ENCODE measurements at regions not wholly inside any gene's neighbourhood (a gene's known extent, or its start where the extent isn't known, plus 50 kb on each side); places are given as distances from the start of the nearest gene placed in this dataset.

- Mint-ChIP-seq H3K4me1 (peaks cover 11% of the 10 kb centered on the region), H3K27me3 (ENCODE audit: low read depth in 3 of 3) (peaks cover 1 to 2% (median 2%) of the 10 kb centered on the region in 3 donors), H3K4me3 (no peak overlapping the region), H3K9me3 (peaks cover 0 to 3% (median 0%) of the 10 kb centered on the region in 7 donors), H3K27ac (no peak overlapping the region), H3K36me3 (peaks cover 0 to 4% of the 10 kb centered on the region in 2 donors)
- intact Hi-C loops (cut with micrococcal nuclease): no loop called here
- Histone ChIP-seq H3K9ac (ENCODE audit: insufficient read depth, low read length, poor library complexity, severe bottlenecking) (no peak overlapping the region), H3K9me3 (replicated peaks in 1 of 2; ENCODE audit: control insufficient read depth in 1 of 2, insufficient read depth in 1 of 2, low read length in 2 of 2) (no peaks in the 10 kb centered on the region), H3K4me3 (replicated peaks in 1 of 3; ENCODE audit: low read depth in 2 of 3, low read length in 3 of 3) (no peak overlapping the region), H3K27me3 (ENCODE audit: control insufficient read depth in 2 of 2, insufficient read depth in 2 of 2, low read length in 2 of 2) (no peaks in the 10 kb centered on the region), H3K27ac (ENCODE audit: low read depth in 1 of 2, low read length in 2 of 2) (no peak overlapping the region), H3K4me1 (ENCODE audit: control insufficient read depth in 1 of 2, insufficient read depth in 2 of 2, low read length in 2 of 2) (peaks cover 0 to 3% of the 10 kb centered on the region in 2 donors), H4K20me1 (ENCODE audit: insufficient read depth, low read length) (no peaks in the 10 kb centered on the region), H2AFZ (ENCODE audit: insufficient read depth, low read depth, low read length, poor library complexity, severe bottlenecking) (no peak overlapping the region), H3K79me2 (ENCODE audit: insufficient read depth, low read length) (no peaks in the 10 kb centered on the region), H3K36me3 (replicated peaks in 1 of 2; ENCODE audit: control insufficient read depth in 1 of 2, insufficient read depth in 2 of 2, low read length in 2 of 2) (no peaks in the 10 kb centered on the region), H3K4me2 (replicated peaks; ENCODE audit: extremely low read depth, low read length, poor library complexity, severe bottlenecking) (no peak overlapping the region)
- DNase-seq: no peak
- no peak for TF ChIP-seq CTCF (IDR thresholded peaks at IDR 0.05)
- WGBS (ENCODE audit: insufficient coverage): 100% methylated on average over 2 of the region's 8 CpGs
These were observed 217.9 kb upstream of the THBS1 start for GRCh38 chr15:39362821-39363561.

GRCh38 chr15:39363761-39364586 is 216.9 kb upstream of the THBS1 start:
- DNase-seq: no peak
- no peak overlapping the region for H3K27ac ChIP-seq (ENCODE audit: low read depth in 1 of 2, low read length in 2 of 2)
- peaks cover 6% of the 10 kb centered on the region for H3K4me1 Mint-ChIP-seq
- no peak overlapping the region for H3K4me2 ChIP-seq (replicated peaks; ENCODE audit: extremely low read depth, low read length, poor library complexity, severe bottlenecking)
- no peaks in the 10 kb centered on the region for H3K4me1 ChIP-seq (ENCODE audit: control insufficient read depth in 1 of 2, insufficient read depth in 2 of 2, low read length in 2 of 2)
- H3K9me3 Mint-ChIP-seq: peaks cover 0 to 3% (median 2%) of the 10 kb centered on the region in 7 donors
- no peaks in the 10 kb centered on the region for H3K79me2 ChIP-seq (ENCODE audit: insufficient read depth, low read length)
- peaks cover 1 to 2% (median 2%) of the 10 kb centered on the region in 3 donors for H3K27me3 Mint-ChIP-seq (ENCODE audit: low read depth in 3 of 3)
- H3K36me3 ChIP-seq (replicated peaks in 1 of 2; ENCODE audit: control insufficient read depth in 1 of 2, insufficient read depth in 2 of 2, low read length in 2 of 2): no peaks in the 10 kb centered on the region
- no peak for TF ChIP-seq CTCF (IDR thresholded peaks at IDR 0.05)
- H3K4me3 ChIP-seq (replicated peaks in 1 of 3; ENCODE audit: low read depth in 2 of 3, low read length in 3 of 3): no peak overlapping the region
- no peak overlapping the region for H3K9ac ChIP-seq (ENCODE audit: insufficient read depth, low read length, poor library complexity, severe bottlenecking)
- no peak overlapping the region for H2AFZ ChIP-seq (ENCODE audit: insufficient read depth, low read depth, low read length, poor library complexity, severe bottlenecking)
- H3K9me3 ChIP-seq (replicated peaks in 1 of 2; ENCODE audit: control insufficient read depth in 1 of 2, insufficient read depth in 1 of 2, low read length in 2 of 2): peaks cover under 1 to 4% of the 10 kb centered on the region in 2 donors
- 100% methylated on average over 3 of the region's 5 CpGs for WGBS (ENCODE audit: insufficient coverage)
- no peaks in the 10 kb centered on the region for H3K27me3 ChIP-seq (ENCODE audit: control insufficient read depth in 2 of 2, insufficient read depth in 2 of 2, low read length in 2 of 2)
- intact Hi-C loops (cut with micrococcal nuclease): no loop called here
- H4K20me1 ChIP-seq (ENCODE audit: insufficient read depth, low read length): no peaks in the 10 kb centered on the region
- peaks cover 4% of the 10 kb centered on the region in 2 donors for H3K36me3 Mint-ChIP-seq
- H3K27ac Mint-ChIP-seq: no peak overlapping the region
- no peak overlapping the region for H3K4me3 Mint-ChIP-seq
